ENCODE measurements at regions not wholly inside any gene's neighbourhood (a gene's known extent, or its start where the extent isn't known, plus 50 kb on each side); places are given as distances from the start of the nearest gene placed in this dataset.

DNA sequence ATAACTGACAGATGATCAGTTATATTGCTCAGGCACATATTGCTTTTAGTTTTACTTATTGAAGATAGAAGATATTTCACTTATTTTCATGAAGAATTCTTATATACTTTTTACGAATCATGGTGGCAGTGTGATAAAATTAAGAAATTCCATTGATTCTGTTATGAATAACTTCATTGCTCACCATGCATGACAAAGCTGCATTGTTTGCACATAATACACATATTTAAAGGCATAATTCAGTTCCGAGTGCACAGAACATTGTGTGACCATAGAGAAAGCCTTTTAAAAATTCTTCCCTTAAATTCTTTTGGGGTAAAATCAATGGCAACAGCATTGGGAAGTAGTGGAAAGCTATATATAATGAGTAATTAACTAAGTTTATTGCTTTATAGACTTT is 82.5 kb upstream of the NAALADL2 start:
- DNase-seq (ENCODE audit: low read depth), result no peak

DNA sequence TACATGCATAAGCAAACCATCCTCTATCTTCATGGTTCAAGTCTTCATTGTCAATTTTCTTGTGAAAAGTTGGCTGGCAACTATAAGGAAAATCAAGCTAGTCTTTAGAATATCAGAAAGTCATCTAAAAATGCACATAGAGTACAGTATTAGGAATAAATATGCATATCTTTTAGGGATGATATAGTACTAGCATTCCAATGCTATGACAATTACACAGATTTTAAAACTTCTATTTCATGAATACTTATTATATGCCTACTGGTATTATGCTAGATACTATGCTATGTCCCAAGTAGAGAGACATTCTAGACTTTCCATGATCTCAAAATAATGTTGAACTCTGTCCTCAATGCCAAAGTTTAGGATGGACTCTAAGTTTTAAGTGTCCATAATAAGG is 81.3 kb upstream of the NAALADL2 start:
- DNase-seq (ENCODE audit: low read depth), result no peak
- H3K4me3 ChIP-seq (ENCODE audit: low read length), result no peak overlapping the region
- TF ChIP-seq, protein P1, sequence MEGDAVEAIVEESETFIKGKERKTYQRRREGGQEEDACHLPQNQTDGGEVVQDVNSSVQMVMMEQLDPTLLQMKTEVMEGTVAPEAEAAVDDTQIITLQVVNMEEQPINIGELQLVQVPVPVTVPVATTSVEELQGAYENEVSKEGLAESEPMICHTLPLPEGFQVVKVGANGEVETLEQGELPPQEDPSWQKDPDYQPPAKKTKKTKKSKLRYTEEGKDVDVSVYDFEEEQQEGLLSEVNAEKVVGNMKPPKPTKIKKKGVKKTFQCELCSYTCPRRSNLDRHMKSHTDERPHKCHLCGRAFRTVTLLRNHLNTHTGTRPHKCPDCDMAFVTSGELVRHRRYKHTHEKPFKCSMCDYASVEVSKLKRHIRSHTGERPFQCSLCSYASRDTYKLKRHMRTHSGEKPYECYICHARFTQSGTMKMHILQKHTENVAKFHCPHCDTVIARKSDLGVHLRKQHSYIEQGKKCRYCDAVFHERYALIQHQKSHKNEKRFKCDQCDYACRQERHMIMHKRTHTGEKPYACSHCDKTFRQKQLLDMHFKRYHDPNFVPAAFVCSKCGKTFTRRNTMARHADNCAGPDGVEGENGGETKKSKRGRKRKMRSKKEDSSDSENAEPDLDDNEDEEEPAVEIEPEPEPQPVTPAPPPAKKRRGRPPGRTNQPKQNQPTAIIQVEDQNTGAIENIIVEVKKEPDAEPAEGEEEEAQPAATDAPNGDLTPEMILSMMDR (conservative IDR thresholded peaks at IDR 0.05; ENCODE audit: low read depth, low read length), result no peak

More for the DNA sequence above, 82.5 kb upstream of the NAALADL2 start:
- TF ChIP-seq, protein P1 (conservative IDR thresholded peaks at IDR 0.05; ENCODE audit: low read depth, low read length), result no peak
- no peak overlapping the region for H3K4me3 ChIP-seq (ENCODE audit: low read length)

DNA sequence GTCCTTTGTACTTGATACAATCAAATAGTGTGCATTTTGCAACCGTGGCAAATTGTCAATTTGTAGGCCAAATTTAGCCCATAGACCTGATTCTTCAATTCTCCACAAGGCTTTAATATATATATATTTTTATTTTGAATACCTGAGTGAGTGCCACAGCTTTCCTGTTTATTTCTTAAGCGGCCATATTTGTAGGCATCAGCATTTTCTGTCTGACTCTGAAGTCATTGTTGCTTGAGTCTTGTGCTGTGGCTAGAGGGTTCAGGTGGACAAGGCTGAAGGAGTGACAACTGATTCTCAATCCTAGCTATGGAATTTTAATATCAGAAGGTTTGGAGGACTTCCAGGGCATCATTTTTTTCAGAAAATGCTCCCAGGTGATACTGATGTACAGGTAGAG is 75.6 kb upstream of the NAALADL2 start:
- TF ChIP-seq, protein P1 (conservative IDR thresholded peaks at IDR 0.05; ENCODE audit: low read depth, low read length), result no peak
- no peak for DNase-seq (ENCODE audit: low read depth)
- no peak overlapping the region for H3K4me3 ChIP-seq (ENCODE audit: low read length)

DNA sequence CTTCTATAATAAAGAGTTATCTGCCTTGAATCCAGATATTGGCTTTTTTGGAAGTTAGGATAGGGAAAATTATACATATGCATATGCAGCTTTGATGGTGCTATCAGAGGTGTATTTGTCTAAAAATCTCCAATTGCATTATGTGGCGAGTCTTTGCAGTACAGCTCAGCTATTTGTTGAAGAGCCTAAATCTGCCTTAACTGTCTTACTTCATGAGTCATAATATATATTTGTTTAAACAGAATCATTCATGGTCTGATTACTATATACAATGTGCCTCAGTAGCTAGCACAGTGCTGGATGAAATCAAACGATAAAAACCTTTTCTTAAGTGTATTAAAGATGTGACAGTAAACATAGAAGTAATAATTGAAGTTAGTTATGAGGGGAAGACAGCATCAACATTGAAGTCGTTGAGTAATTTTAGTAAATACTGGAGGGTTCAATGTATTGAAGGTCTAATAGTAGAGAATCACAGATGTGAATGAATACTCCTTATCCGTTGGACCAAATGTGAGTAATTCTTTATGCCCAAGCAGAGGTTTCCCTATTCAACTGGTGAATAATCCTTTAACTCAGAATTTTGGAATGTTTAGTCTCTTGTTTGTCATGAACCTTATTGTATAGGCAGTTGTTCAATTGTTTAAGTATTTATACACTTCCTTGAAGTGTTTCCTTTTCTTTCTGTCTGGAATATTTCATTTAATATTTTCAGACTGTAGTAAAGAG is 74.8 kb upstream of the NAALADL2 start:
- no peak for DNase-seq (ENCODE audit: low read depth)
- TF ChIP-seq, protein P1 (conservative IDR thresholded peaks at IDR 0.05; ENCODE audit: low read depth, low read length), result no peak
- no peak overlapping the region for H3K4me3 ChIP-seq (ENCODE audit: low read length)

DNA sequence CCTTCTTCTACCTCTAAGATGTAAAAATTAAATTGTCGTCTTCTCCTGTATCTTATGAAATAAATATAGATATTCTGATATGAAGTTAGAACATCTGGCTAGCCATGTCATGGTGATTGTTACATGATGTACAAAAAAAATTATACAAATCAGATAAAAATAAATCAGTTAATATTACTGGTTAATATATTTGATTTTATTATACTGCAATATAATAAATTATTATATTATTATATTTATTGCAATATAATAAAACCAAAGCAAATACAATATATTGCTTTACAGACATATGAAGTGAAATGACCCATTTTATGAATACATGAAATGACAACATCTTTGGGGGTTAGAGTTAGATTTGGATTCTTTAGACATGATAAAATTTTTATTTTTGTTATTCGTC is 72.3 kb upstream of the NAALADL2 start:
- TF ChIP-seq, protein P1 (conservative IDR thresholded peaks at IDR 0.05; ENCODE audit: low read depth, low read length), result no peak
- no peak for DNase-seq (ENCODE audit: low read depth)
- H3K4me3 ChIP-seq (ENCODE audit: low read length), result no peak overlapping the region

DNA sequence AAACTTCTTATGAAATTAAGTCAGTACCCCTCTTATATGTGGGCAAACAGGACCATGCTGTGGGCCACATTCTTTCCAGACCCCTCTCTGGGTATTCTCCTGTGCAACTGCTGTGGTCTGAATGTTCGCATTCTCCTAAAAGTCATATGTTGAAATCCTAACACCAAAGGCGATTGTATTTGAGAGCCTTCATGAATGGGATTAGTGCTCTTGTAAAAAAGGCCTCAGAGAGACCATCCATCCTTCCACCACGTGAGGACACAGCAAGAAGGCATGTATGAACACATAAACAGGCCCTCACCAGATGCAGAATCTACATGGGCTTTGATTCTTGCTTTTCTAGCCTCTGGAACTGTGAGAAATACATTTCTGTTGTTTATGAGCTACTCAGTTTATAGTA is 68.0 kb upstream of the NAALADL2 start:
- DNase-seq (ENCODE audit: low read depth), result no peak
- TF ChIP-seq, protein P1 (conservative IDR thresholded peaks at IDR 0.05; ENCODE audit: low read depth, low read length), result no peak

DNA sequence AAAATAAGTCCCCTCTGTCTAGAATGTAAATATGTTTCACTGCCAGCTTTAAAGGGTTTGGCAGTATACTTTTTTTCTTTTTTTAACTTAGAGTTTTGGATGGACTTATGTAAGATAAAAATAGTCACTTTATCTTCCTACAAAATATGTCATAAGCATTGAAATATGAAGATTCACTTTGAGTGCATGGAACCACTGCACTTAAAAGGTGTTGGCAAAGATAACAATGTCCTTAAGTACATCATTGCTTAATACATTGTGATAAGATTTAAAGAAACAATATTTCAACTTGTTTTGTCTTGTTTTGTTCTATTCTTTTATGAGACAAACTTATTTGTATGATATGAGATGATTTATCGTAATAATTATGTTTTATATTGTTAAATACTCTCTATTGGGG is 66.3 kb upstream of the NAALADL2 start:
- DNase-seq (ENCODE audit: low read depth), result no peak
- TF ChIP-seq, protein P1 (conservative IDR thresholded peaks at IDR 0.05; ENCODE audit: low read depth, low read length), result no peak
- no peak overlapping the region for H3K4me3 ChIP-seq (ENCODE audit: low read length)

More for the DNA sequence above, 68.0 kb upstream of the NAALADL2 start:
- H3K4me3 ChIP-seq (ENCODE audit: low read length), result no peak overlapping the region

All from retinal pigment epithelial cell (primary cell).